Lung (tissue), 11 donors: ENCODE measurements at regions not wholly inside any gene's neighbourhood (a gene's known extent, or its start where the extent isn't known, plus 50 kb on each side); places are given as distances from the start of the nearest gene placed in this dataset.

Source experiments
- ATAC-seq: fragments of 200-7000 bp; cut with Tn5 transposase; one replicate; pipeline ENCODE4 v1.9.1; 2020; ENCODE audit warnings: moderate number of reproducible peaks; ENCODE audit not compliant: insufficient read depth, low FRiP score
- DNase-seq, 3 donors: peaks; one replicate each; pipeline ENCODE4 v3.0.0-alpha.2; 2013 to 2017
- H3K27ac ChIP-seq, 2 donors: one replicate each; pipeline ENCODE4 v1.5.1; 2013; ENCODE audit warnings: mild to moderate bottlenecking in 2 of 2, moderate library complexity in 2 of 2, control low read depth in 1 of 2, inconsistent platforms in 1 of 2, low read depth in 1 of 2, low read length in 1 of 2
- H3K27me3 ChIP-seq, 3 donors: one replicate each; pipeline ENCODE4 v1.5.1; 2013; ENCODE audit warnings: low read length in 2 of 3; ENCODE audit not compliant: control insufficient read depth in 3 of 3, insufficient read depth in 3 of 3
- H3K36me3 ChIP-seq, 4 donors: one replicate each; pipeline ENCODE4 v1.5.1; 2013; ENCODE audit warnings: low read length in 4 of 4, mild to moderate bottlenecking in 1 of 4, moderate library complexity in 1 of 4; ENCODE audit not compliant: control insufficient read depth in 4 of 4, insufficient read depth in 4 of 4
- H3K4me1 ChIP-seq, 5 donors: one replicate each; pipeline ENCODE4 v1.5.1; 2013; ENCODE audit warnings: low read length in 5 of 5, mild to moderate bottlenecking in 2 of 5, moderate library complexity in 1 of 5; ENCODE audit not compliant: control insufficient read depth in 5 of 5, insufficient read depth in 5 of 5
- H3K4me3 ChIP-seq: one replicate; pipeline ENCODE4 v1.5.1; 2013; ENCODE audit warnings: mild to moderate bottlenecking, control low read depth, moderate library complexity
- H3K9ac ChIP-seq, 2 donors: one replicate each; pipeline ENCODE4 v1.5.1; 2013; ENCODE audit warnings: low read length in 2 of 2, control low read depth in 1 of 2; ENCODE audit not compliant: insufficient read depth in 1 of 2
- H3K9me3 ChIP-seq, 4 donors: one replicate each; pipeline ENCODE4 v1.5.1; 2013; ENCODE audit warnings: low read length in 3 of 4, mild to moderate bottlenecking in 1 of 4, moderate library complexity in 1 of 4; ENCODE audit not compliant: control insufficient read depth in 4 of 4, insufficient read depth in 3 of 4
- WGBS, 2 donors: extraction: QIAGEN DNeasy Blood & Tissue Kit; methylation state at CpG; one replicate each; pipeline ENCODE4 v1.1.7; 2013; 5-methylcytosine and 5-hydroxymethylcytosine counted together
- TF ChIP-seq, protein P1 (sequence below): IDR thresholded peaks from 2 replicates; pipeline ENCODE4 v1.5.1; 2012; ENCODE audit warnings: mild to moderate bottlenecking; ENCODE audit errors: control extremely low read depth, extremely low read depth
- donor health status: control.
- donor health status: control.
- donor health status: Bipolar disorder and iron deficiency.
- donor health status: healthy.
- donor health status: DM: yes; HTN: yes; CAD: no.

DNA sequence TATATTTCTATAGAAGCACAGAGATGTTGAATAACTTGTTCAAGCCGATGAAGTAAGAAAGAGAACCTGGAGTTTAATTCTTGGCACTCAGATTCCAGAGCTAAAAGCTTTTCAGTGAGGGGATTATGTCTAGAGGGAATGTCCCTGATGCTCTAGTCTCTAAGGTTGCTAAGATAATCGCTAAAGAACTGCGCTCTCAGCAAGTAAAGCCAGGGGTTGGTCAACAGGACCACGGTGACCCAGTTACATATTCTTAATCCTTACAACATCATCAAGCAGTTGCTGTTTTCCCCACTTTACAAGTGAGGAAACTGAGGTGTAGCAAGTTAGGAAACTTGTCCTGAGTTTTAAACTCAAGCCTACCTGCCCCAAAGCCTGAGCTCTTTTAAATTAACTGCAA is 110.8 kb downstream of the DAD1 start:
- H3K27ac ChIP-seq, result peak overlapping the region in 1 of 2 donors; percentile 14
- ATAC-seq, result no peak
- H3K4me1 ChIP-seq, result peaks cover 3 to 34% (median 12%) of the 10 kb centered on the region in 5 donors

DNA sequence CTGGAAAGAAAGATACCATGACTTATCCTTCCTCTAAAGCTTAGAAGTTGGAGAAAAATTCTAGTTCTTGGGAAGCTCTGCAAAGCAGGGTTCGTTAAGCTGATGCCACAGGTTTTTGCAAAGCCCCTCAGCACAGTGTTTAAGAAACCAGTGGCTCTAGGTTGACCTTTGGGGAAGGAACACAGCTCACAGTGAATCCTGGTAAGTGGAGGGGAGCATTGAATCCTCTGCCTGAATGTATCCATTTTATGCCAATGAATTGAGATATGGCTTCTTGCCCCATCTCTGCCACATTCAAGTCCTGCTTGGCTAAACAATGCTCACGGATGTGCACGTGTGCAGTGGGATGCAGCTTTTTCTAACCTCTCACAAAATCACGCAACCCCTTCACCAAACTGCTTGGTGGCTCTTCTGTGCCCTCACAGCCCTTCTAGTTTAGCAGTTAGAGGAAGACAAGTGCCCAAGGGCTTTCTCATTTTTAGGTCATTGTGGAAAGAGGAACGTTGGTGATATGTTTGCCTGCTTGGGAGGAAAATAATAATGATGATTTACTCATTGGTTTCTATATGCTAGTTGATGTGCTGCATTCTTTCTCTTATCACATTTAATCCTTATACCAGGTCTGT is 111.3 kb downstream of the DAD1 start:
- no peaks in the 10 kb centered on the region for H3K27me3 ChIP-seq
- WGBS, 2 donors, result 75 to 84% methylated on average over 5 of the region's 5 CpGs
- no peak overlapping the region for H3K27ac ChIP-seq
- DNase-seq (no peak), ATAC-seq (no peak)
- peaks cover 4 to 35% (median 12%) of the 10 kb centered on the region in 5 donors for H3K4me1 ChIP-seq
- TF ChIP-seq, protein P1, sequence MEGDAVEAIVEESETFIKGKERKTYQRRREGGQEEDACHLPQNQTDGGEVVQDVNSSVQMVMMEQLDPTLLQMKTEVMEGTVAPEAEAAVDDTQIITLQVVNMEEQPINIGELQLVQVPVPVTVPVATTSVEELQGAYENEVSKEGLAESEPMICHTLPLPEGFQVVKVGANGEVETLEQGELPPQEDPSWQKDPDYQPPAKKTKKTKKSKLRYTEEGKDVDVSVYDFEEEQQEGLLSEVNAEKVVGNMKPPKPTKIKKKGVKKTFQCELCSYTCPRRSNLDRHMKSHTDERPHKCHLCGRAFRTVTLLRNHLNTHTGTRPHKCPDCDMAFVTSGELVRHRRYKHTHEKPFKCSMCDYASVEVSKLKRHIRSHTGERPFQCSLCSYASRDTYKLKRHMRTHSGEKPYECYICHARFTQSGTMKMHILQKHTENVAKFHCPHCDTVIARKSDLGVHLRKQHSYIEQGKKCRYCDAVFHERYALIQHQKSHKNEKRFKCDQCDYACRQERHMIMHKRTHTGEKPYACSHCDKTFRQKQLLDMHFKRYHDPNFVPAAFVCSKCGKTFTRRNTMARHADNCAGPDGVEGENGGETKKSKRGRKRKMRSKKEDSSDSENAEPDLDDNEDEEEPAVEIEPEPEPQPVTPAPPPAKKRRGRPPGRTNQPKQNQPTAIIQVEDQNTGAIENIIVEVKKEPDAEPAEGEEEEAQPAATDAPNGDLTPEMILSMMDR, result no peak
- no peaks in the 10 kb centered on the region for H3K9me3 ChIP-seq
- no peak overlapping the region for H3K9ac ChIP-seq
- H3K4me3 ChIP-seq, result no peak overlapping the region
- no peaks in the 10 kb centered on the region for H3K36me3 ChIP-seq

More for the DNA sequence above, 110.8 kb downstream of the DAD1 start:
- no peak overlapping the region for H3K4me3 ChIP-seq
- no peaks in the 10 kb centered on the region for H3K9me3 ChIP-seq
- WGBS, 2 donors, result 83 to 85% methylated on average over 4 of the region's 4 CpGs
- TF ChIP-seq, protein P1, result no peak
- no peak for DNase-seq
- no peaks in the 10 kb centered on the region for H3K27me3 ChIP-seq
- no peaks in the 10 kb centered on the region for H3K36me3 ChIP-seq
- H3K9ac ChIP-seq, result no peak overlapping the region

DNA sequence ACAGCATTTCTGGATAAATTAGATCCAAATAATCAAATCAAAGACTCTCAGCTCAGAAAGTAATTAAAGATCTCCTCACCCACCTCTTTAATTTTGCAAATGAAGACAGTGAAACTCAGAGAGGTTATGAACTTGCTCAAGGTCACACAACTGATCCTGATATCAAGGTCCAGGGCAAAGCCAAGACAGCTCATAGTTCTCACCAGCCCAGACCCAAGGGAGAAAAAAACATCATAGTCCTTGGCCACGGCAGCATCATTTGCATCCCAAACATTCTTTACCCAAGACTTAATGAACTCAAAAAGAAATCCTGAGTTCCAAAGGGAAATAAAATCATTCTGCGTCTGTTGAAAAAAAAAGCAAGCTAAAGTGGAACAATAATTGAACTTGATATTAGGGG is 112.1 kb downstream of the DAD1 start:
- TF ChIP-seq, protein P1, result no peak
- Histone ChIP-seq H3K27me3 (no peaks in the 10 kb centered on the region), H3K4me3 (no peak overlapping the region), H3K4me1 (peaks cover 3 to 43% (median 12%) of the 10 kb centered on the region in 5 donors), H3K9ac (no peak overlapping the region), H3K36me3 (no peaks in the 10 kb centered on the region), H3K9me3 (no peaks in the 10 kb centered on the region), H3K27ac (no peak overlapping the region)
- 65 to 84% methylated on average over 2 of the region's 2 CpGs for WGBS, 2 donors
- ATAC-seq, result no peak
- no peak for DNase-seq
